ENCODE measurements at regions not wholly inside any gene's neighbourhood (a gene's known extent, or its start where the extent isn't known, plus 50 kb on each side); places are given as distances from the start of the nearest gene placed in this dataset.

DNA sequence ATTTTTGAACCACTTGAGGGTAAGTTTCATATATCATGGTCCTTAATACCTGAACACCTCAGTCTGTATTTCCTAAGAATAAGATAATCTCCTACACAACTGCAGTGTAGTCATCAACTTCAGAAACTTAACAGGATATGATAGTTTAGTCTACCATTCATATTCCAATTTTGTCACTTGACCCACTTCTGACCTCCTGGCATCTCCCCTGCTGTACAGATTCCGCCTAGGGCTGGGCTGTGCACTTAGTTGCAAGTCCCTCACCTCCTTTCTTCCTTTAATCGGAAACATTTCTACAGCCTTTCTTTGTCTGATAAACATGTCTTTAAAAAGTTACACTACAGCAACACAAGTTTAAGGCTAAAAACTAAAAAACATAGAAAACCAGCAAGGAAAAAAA, 218.4 kb upstream of the SLCO3A1 start:
- H3K4me1 ChIP-seq: no peaks in the 10 kb centered on the region
- intact Hi-C loops (cut with DNase I): no loop called here
- peaks cover 0 to 6% (median 0%) of the 10 kb centered on the region in 3 donors for H3K9me3 ChIP-seq
- H3K27ac ChIP-seq: no peak overlapping the region
- TF ChIP-seq, protein P1, sequence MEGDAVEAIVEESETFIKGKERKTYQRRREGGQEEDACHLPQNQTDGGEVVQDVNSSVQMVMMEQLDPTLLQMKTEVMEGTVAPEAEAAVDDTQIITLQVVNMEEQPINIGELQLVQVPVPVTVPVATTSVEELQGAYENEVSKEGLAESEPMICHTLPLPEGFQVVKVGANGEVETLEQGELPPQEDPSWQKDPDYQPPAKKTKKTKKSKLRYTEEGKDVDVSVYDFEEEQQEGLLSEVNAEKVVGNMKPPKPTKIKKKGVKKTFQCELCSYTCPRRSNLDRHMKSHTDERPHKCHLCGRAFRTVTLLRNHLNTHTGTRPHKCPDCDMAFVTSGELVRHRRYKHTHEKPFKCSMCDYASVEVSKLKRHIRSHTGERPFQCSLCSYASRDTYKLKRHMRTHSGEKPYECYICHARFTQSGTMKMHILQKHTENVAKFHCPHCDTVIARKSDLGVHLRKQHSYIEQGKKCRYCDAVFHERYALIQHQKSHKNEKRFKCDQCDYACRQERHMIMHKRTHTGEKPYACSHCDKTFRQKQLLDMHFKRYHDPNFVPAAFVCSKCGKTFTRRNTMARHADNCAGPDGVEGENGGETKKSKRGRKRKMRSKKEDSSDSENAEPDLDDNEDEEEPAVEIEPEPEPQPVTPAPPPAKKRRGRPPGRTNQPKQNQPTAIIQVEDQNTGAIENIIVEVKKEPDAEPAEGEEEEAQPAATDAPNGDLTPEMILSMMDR (IDR thresholded peaks at IDR 0.05): no peak
- TF ChIP-seq POLR2A (IDR thresholded peaks at IDR 0.05): no peak
- no peak overlapping the region for H3K4me3 ChIP-seq
- no peaks in the 10 kb centered on the region for H3K27me3 ChIP-seq
- H3K36me3 ChIP-seq: no peaks in the 10 kb centered on the region
- DNase-seq: no peak
- 71 to 77% methylated on average over 2 of the region's 2 CpGs for WGBS, 2 donors

DNA sequence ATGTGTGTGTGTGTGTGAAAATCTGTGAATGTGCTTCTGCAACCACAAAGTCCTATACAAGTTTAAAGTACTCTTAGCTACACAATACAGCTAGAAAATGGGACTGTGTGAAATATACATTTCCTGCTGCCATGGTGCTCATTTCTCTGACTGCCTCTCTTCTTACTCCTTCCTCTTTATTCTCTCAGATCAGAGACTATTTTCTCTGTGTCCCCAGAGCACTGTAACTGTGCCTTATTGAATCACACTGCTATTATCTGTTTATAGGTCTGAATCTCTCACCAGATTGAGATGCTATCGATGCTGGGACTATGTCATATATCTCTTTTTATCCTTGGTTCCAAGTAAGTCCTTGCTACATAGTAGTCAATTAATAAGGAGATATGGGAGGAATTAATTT, 217.9 kb upstream of the SLCO3A1 start:
- TF ChIP-seq POLR2A (IDR thresholded peaks at IDR 0.05): no peak
- TF ChIP-seq, protein P1 (IDR thresholded peaks at IDR 0.05): no peak
- no peak for DNase-seq
- no peak overlapping the region for H3K27ac ChIP-seq
- no peak overlapping the region for H3K4me3 ChIP-seq
- WGBS, 2 donors: 89 to 95% methylated on average over 1 of the region's 1 CpG
- H3K36me3 ChIP-seq: no peaks in the 10 kb centered on the region
- intact Hi-C loops (cut with DNase I): no loop called here
- no peaks in the 10 kb centered on the region for H3K4me1 ChIP-seq
- H3K9me3 ChIP-seq: peaks cover 0 to 11% (median 0%) of the 10 kb centered on the region in 3 donors
- H3K27me3 ChIP-seq: no peaks in the 10 kb centered on the region

DNA sequence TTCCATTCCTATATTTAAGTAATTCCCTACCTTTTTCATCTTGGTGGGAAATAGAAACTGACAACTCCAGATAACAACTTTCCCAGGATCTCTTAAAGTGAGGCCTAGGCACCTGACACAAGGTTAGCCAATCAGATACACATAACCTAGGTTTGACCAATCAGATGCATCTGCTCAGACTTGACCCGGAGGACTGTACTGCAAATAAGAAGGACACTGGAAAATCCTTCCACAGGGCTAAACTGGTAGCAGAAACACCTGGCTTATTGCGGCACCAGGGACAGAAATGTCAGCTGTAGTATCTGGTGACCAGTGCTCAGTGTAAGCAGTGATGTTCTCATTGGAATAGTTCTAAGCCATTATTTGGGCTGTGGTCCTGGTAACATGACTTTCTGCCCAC, 204.5 kb upstream of the SLCO3A1 start:
- no peak for TF ChIP-seq POLR2A (IDR thresholded peaks at IDR 0.05)
- TF ChIP-seq, protein P1 (IDR thresholded peaks at IDR 0.05): no peak
- H3K27ac ChIP-seq: no peak overlapping the region
- H3K4me3 ChIP-seq: no peak overlapping the region
- H3K27me3 ChIP-seq: peaks cover 0 to 9% (median 0%) of the 10 kb centered on the region in 4 donors
- DNase-seq: no peak
- 79 to 89% methylated on average over 2 of the region's 2 CpGs for WGBS, 2 donors
- no peaks in the 10 kb centered on the region for H3K9me3 ChIP-seq
- no peaks in the 10 kb centered on the region for H3K4me1 ChIP-seq
- intact Hi-C loops (cut with DNase I): no loop called here
- H3K36me3 ChIP-seq: no peaks in the 10 kb centered on the region

DNA sequence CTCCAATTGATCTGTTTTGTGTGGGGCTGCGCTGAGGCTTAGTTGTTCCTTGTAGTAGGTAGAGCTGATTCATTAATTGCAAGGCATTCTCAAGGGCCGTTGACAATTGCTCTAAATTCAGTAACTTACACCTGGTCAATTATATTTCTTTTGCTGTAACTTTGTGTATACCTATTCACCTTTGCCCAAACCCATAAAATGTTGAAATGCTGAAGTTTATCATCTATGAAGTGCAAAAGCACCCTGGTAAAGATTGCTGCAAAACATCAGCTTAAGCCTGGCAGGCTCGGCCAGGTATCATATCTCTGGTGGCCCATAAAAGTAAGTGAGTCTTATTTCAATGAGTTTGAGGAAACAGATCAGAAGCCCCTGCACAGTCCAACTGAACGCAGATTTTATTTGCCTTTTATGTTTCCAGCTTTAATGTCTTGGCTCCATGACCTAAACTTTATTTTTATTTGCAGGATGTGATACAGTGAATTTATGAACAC, 203.6 kb upstream of the SLCO3A1 start:
- no peaks in the 10 kb centered on the region for H3K9me3 ChIP-seq
- TF ChIP-seq, protein P1 (IDR thresholded peaks at IDR 0.05): no peak
- no peak for TF ChIP-seq POLR2A (IDR thresholded peaks at IDR 0.05)
- DNase-seq: no peak
- 68 to 77% methylated on average over 4 of the region's 4 CpGs for WGBS, 2 donors
- H3K36me3 ChIP-seq: no peaks in the 10 kb centered on the region
- H3K27me3 ChIP-seq: peaks cover 0 to 13% (median 0%) of the 10 kb centered on the region in 4 donors
- H3K27ac ChIP-seq: no peak overlapping the region
- intact Hi-C loops (cut with DNase I): no loop called here
- H3K4me3 ChIP-seq: no peak overlapping the region
- no peaks in the 10 kb centered on the region for H3K4me1 ChIP-seq

DNA sequence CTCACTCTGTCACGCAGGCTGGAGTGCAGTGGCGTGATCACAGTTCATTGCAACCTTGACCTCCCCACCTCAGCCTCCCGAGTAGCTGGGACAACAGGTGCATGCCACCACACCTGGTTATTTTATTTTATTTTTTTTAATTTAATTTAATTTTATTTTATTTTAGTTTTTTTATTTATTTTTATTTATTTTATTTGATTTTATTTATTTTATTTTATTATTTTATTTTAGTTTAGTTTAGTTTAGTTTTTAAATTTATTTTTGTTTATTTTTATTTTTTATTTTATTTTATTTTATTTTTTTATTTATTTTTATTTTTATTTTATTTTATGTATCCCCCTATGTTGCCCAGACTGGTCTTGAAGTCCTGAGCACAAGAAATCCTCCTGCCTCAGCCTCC, 202.3 kb upstream of the SLCO3A1 start:
- Histone ChIP-seq H3K36me3 (no peaks in the 10 kb centered on the region), H3K27me3 (peaks cover 0 to 23% (median 0%) of the 10 kb centered on the region in 4 donors), H3K4me3 (no peak overlapping the region), H3K4me1 (no peaks in the 10 kb centered on the region), H3K27ac (no peak overlapping the region), H3K9me3 (no peaks in the 10 kb centered on the region)
- no peak for DNase-seq
- intact Hi-C loops (cut with DNase I): no loop called here
- 83 to 90% methylated on average over 3 of the region's 3 CpGs for WGBS, 2 donors
- TF ChIP-seq, protein P1 (IDR thresholded peaks at IDR 0.05): no peak
- TF ChIP-seq POLR2A (IDR thresholded peaks at IDR 0.05): no peak
